Embryonic facial prominence (tissue), 1 donor: ENCODE measurements at regions not wholly inside any gene's neighbourhood (a gene's known extent, or its start where the extent isn't known, plus 50 kb on each side); places are given as distances from the start of the nearest gene placed in this dataset.
A peak's percentile ranks its signal among the peaks of the same experiment; 100 is the strongest.
"Not testable (repeated sequence)": the region's sequence is repeated elsewhere in the genome, so short reads cannot be mapped to it uniquely, and the experiment has no call there.

Source experiments
- DNase-seq: peaks from one replicate; pipeline ENCODE4 v3.0.0-alpha.2; 2016; ENCODE audit errors: extremely low spot score

DNA sequence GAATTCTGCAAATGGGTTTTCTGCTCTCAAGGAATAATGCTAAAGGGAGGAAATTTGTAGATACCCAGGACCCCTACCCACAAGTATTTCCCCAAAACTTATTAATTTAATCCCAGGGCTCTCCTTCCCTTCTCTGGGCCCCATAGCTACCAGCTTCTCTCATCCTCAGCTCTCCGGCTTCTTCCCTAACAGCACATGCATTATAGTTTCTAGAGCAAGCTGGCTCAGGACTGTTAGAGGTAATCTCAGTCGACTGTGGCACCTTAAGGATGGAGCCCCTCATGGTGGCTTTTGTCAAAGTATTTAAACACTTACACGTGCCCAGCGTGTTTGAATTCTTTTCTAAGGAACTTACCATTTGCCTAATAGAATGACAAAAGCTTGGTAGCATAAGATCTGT, 252.5 kb upstream of the GAS1 start:
- no peak for DNase-seq

DNA sequence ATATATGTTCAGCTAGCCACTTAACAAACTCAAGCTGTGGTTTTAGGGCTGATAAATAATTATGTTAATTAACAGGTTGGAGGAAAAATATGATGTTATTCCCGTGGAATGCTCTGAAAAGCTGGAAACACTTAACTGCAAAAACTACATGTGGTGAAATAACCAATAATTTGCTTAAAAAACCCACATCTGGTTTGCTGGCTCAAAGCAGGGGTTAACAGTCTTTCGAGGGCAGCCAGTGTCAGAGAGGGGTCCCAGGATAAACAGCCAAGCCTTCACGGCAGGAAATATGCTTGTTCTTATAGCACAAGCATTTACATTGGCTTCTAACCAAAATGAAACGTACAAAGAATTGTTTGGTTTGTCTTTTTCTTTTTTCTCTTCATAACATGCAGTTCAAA, 254.0 kb upstream of the GAS1 start:
- peak; percentile 76 for DNase-seq

GRCh38 chr9:87206064-87206661, 258.9 kb upstream of the GAS1 start:
- DNase-seq = no peak

GRCh38 chr9:87210658-87211057, 263.4 kb upstream of the GAS1 start:
- DNase-seq = not testable (repeated sequence)

DNA sequence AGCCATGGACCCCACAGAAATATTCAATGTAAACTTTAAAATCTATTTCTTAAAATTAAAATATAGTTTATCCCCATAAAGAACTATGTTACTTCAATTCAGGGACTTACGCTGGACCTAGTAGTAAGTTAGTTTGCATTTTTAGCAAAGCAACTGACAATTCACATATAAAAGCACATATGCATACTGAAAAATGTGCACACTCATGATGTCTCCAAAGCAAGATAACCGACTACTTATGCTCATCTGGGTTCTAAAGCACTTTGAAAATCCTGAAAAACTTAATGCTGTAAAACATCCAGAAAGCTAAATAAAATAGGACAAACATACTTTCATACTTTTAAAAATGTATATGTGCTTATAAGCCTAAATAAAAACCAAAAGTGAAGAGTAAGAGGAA, 264.4 kb upstream of the GAS1 start:
- DNase-seq = no peak

DNA sequence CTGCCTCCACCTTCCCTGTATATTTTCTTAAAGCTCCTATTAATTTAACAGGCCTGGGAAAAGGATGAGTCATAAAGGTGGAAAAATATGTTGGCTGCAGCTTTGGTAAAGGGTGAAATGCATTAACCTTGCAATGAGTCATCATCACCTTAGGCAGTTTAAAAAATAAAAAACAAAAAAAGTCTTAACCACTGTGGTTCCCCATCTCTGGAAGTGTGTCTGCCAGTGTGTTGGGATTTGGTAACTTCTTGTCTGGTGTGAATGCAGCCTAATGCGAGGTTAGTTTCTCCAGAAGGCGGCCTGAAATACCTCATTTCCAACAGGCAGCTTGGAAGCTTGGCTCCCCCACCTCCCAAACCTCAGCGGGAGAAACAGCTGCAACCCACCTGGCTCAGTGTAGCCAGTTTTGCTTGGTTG, 265.3 kb upstream of the GAS1 start:
- DNase-seq = no peak

DNA sequence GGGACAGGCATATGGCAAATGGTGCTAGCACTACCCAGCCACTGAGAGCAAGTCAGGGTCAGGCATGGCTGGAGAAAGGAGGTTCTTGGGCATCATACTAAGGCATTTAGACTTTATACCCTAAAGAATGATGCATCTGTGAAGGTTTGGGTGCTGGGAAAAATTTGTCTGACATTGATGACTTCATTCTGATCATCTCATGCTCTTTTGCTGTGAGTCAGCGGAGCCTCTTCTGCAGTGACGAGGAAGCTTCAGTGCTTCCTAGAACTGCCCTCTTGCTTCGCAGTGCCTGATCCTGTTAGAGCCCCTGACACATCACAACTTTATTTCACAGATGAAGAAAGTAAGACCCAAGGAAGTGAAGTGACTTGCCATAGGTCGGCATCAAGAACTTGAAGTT, 266.6 kb upstream of the GAS1 start:
- no peak for DNase-seq

- DNase-seq = no peak
Observed at GRCh38 chr9:87214991-87215390, 267.7 kb upstream of the GAS1 start.

- DNase-seq = no peak
Observed at GRCh38 chr9:87216036-87216435, 268.7 kb upstream of the GAS1 start.

- DNase-seq = no peak
Observed at GRCh38 chr9:87216897-87217455, 269.7 kb upstream of the GAS1 start.

DNA sequence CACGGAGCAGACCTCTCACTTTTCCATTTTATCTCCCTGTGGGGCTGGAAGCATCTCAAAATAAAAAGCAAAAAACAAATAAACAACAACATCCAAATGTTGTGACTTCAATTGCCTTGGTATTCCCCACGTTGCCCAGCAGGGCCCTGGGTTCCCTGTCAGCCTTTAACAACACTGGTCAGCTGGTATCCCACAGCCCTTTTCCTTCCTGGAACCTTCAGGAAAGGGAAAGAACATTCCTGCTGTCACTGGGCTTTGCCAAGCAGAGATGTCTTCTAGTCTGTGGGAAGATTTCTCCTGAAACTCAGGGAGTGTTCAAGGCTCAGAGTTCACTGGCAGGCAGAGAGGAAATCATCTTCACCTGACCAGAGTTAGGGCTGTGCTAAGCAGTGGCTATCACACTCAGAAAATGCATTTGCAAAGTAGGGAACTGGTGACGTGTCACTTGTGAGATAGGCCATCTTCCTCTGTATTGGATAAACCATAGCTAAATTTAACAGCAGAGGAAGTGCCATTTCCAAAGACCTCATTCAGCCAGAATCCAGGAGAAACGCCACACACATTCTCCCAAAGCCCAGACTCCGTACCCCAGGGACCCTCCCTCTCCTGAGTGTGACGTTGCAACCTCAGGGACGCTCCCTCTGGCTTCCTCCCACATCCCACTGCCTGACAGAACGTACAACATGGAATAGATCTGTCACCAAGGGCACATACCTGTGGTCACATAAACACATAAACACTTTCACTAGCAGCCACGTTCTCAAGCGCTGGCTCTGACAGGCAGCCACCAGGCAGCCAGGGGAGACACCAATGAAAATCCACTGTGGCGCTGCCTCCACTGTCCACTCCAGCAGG, 274.0 kb upstream of the DAPK1 start:
- no peak for DNase-seq

GRCh38 chr9:87226896-87227295, 270.8 kb upstream of the DAPK1 start:
- DNase-seq = no peak

GRCh38 chr9:87227456-87227855, 270.2 kb upstream of the DAPK1 start:
- DNase-seq = no peak

DNA sequence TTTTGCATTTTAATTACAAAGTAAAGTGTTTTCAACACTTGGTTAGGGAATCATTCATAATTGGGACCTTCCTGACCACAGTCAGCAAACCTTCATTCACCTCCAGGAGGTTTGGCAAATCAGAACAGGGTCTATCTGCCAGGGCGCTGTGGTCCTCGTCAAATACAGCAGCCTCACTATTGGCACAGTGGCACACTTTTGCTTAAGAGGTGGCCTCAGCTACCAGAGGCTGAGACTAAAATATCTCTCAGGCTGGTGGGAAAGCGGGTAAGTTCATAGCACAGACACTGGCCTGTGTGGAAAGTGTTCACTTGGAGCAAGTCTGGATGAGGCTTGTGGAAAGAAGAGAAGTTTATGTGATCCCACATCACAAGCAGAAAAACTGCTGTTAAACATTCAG, 268.6 kb upstream of the DAPK1 start:
- DNase-seq = no peak

DNA sequence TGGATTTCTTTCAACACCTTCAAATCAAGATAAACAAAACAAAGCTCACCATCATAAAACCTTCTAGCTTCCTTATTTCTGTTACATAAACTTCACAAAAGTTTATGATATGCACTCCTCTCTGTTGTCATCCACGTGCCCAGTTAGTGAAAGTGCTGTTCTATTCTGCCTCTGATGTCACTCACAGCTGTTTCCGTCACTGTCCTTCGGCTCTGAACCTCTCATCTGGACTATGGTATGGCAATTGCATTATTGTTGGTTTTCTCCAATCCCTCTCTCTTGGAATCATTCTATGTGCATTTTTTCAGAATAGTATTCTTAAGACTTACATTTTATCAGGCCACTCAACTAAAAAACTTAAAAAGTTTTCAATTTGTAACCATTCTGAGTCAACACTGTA, 264.2 kb upstream of the DAPK1 start:
- no peak for DNase-seq

DNA sequence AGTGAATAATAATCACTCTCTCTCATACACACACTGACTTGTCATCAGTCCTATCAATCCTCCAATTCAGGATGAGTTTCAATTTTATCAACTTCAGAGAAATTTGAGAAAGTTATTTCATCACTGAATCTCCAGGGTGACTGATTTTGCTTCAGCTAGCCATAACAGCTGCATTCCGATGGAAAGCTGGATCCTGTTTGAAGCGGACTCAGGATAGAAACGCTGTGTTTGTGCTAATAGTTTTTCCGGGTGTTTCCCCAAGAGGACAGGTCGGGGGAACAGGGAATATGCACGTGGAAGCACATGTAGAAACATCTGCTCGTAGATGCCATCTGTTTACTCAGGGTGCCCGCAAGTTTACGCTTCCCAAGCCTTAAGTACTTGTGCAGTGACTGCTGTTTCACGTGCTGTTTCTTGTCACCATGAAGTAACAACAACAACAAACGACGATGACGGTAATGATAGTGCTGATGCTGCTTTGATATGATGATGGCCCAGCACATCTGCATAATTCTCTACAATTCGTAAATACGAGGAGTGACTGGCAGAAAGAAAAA, 263.7 kb upstream of the DAPK1 start:
- DNase-seq = no peak

DNA sequence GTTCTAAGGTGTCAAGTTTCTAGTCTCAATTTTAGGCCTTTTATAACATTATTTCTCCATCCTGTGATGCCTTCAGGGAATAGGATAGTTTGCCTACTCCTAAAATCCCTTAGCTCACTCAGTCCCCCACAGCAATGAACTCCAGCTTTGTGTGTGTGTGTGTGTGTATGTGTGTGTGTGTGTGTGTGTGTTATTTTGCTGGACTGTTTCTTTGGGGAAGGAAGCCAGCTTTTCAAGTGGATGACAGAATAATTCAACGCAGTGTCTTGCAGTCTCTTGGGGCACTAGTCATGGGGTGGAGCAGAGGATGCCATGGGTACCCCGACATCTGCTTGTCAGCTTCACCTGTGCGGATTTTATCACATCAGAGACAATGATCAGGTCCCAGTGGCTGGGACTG, 262.8 kb upstream of the DAPK1 start:
- DNase-seq = no peak

GRCh38 chr9:87236546-87236945, 261.1 kb upstream of the DAPK1 start:
- DNase-seq = no peak

- no peak for DNase-seq
Observed at GRCh38 chr9:87237336-87237735, 260.3 kb upstream of the DAPK1 start.

- DNase-seq = no peak
Observed at GRCh38 chr9:87238545-87238944, 259.1 kb upstream of the DAPK1 start.

DNA sequence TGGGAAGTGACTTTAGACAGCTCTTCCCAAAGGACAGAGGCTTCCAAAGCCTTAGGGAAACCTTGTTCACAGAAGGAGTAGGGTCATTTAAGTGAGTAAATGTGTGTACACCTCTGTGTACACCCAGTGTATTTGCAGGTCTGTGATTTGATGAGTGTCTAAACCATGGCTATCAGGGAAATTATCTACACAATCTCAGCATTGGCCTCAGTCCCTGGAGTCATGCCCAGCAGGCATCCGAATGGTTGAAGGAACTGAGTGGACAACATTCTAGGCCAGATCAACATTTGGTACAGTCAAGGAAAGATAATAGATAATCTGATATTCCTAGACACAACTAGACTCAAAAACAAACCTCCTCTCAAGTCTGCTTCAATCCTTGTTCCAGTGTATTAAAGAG, 258.4 kb upstream of the DAPK1 start:
- no peak for DNase-seq

DNA sequence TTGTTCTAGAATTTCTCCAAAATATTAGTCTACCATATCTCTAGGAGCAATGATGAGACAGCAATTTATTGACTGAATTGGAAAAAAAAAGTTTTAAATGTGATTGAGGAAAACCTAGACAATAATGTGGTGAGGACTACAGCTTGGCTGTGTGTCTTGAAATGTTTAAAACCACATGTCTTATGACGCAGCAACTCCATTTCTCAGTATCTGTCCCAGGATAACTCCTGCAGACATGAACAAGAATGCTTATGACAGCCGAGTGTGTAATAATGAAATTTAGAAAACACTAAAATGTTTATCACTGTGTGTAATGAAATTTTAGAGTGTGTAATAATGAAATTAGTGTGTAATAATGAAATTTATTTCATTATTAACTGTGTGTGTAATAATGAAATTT, 254.1 kb upstream of the DAPK1 start:
- no peak for DNase-seq

DNA sequence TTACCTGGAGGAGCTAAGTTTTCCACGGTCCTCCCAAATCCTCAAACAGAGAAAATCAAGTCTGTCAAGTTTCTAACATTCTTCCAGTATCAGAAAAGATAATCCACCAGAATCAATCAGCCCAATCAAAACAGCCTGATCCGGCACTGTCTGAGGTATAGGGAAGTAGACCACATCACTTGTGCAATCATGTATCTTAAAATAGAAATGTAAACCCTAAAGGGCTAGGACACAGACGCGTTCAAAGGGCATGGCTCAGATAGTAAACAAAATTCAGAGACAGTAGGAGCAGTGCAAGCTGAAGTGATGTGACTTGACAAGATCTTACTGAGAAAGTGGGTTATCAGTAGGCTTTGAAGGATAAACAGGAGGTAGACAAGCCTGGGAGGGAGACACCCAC, 252.4 kb upstream of the DAPK1 start:
- no peak for DNase-seq
